Activated T-cell treated with anti-CD3 and anti-CD28 coated beads, Interleukin-2, amount 50 U/mL, for 72 hours (primary cell): ENCODE measurements at regions not wholly inside any gene's neighbourhood (a gene's known extent, or its start where the extent isn't known, plus 50 kb on each side); places are given as distances from the start of the nearest gene placed in this dataset.
A peak's percentile ranks its signal among the peaks of the same experiment; 100 is the strongest.

Source experiments
- ATAC-seq, 2 donors: fragments of 150-1000 bp; cut with Tn5 transposase; replicated peaks in 1 of 2; 2 replicates each; pipeline ENCODE4 v1.10.0; 2021; ENCODE audit warnings: moderate library complexity in 2 of 2, mild to moderate bottlenecking in 1 of 2
- DNase-seq, 2 donors: peaks; one replicate each; pipeline ENCODE4 v3.0.0; 2021 to 2022; ENCODE audit warnings: mixed read lengths in 1 of 2
- H3K27ac Mint-ChIP-seq: one replicate; pipeline ENCODE4 v1.8.0; 2022; ENCODE audit warnings: mild to moderate bottlenecking, moderate library complexity, mixed read lengths
- H3K27me3 Mint-ChIP-seq: one replicate; pipeline ENCODE4 v1.8.0; 2022; ENCODE audit warnings: low read depth, mixed read lengths
- H3K36me3 Mint-ChIP-seq, 2 donors: one replicate each; pipeline ENCODE4 v1.8.0; 2022; ENCODE audit warnings: mixed read lengths in 2 of 2, mild to moderate bottlenecking in 1 of 2; ENCODE audit not compliant: insufficient read depth in 2 of 2
- H3K4me1 Mint-ChIP-seq: one replicate; pipeline ENCODE4 v1.8.0; 2022; ENCODE audit warnings: low read depth, mixed read lengths
- H3K4me3 Mint-ChIP-seq, 2 donors: one replicate each; pipeline ENCODE4 v1.8.0; 2022; ENCODE audit warnings: mild to moderate bottlenecking in 2 of 2, mixed read lengths in 2 of 2, moderate library complexity in 2 of 2
- H3K9me3 Mint-ChIP-seq, 2 donors: one replicate each; pipeline ENCODE4 v1.8.0; 2022; ENCODE audit warnings: mixed read lengths in 2 of 2

DNA sequence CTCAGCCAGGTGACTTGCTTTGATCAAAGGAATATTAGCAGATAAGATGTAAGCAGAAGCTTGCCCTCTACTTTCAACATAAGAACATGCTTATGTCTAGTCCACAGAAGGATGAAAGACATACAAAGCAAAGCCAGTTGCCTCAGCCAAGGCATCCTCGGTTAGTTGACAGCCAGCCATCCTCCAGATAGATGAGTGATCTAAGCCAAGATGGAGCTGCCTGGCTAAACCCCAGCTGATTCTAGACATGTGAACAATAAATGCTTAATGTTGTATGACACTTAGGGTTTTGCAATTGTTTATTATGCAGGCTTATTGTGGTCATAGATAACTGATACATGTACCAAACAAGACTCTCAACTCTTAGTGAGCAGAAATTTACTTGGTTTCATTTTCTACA, 157.6 kb upstream of the TMTC2 start:
- Mint-ChIP-seq H3K36me3 (no peaks in the 10 kb centered on the region), H3K27ac (no peak overlapping the region), H3K9me3 (no peaks in the 10 kb centered on the region), H3K4me3 (no peak overlapping the region), H3K4me1 (no peaks in the 10 kb centered on the region), H3K27me3 (peaks cover 18% of the 10 kb centered on the region)
- ATAC-seq (no peak), DNase-seq (no peak)

DNA sequence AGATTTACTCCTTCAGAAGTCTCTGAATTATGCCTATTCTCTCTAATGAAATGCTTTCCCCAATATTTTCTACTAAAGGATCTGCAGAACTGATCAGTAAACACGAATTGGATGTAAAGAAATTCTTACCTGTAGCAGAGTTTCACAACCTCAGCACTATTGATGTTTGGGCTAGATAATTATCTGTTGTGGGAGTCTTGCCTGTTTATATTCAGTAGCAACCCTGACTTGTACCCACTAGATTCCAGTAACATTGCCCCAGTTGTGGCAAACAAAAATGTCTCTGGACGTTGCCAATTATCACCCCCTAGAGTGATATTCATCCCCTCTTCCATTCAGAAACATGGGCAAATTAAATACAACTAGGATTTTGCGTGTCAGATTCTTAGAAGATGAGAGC, 156.8 kb upstream of the TMTC2 start:
- H3K9me3 Mint-ChIP-seq: no peaks in the 10 kb centered on the region
- DNase-seq (no peak), ATAC-seq (no peak)
- peaks cover 10% of the 10 kb centered on the region for H3K27me3 Mint-ChIP-seq
- H3K36me3 Mint-ChIP-seq: no peaks in the 10 kb centered on the region
- no peak overlapping the region for H3K27ac Mint-ChIP-seq
- no peak overlapping the region for H3K4me3 Mint-ChIP-seq
- no peaks in the 10 kb centered on the region for H3K4me1 Mint-ChIP-seq

DNA sequence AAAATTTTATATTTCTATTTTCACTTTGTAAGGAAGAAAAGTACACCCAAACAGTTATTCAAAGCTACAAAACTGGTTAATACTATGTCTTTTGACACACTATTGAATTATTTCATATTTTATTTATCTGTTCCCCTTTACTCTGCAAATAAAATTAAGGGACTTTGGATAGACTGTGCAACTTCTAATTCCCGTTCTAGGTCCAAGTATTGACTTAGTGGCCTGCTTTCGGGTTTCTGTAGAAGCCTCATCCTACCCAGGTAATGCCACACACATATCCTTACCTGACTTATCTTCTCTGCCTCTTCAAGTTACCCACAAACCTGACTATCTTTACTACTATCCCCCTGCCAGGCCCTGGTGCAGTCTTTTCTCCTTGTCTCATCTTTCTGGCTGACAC, 156.3 kb upstream of the TMTC2 start:
- no peak for DNase-seq
- no peaks in the 10 kb centered on the region for H3K9me3 Mint-ChIP-seq
- H3K4me3 Mint-ChIP-seq: no peak overlapping the region
- ATAC-seq: no peak
- peaks cover 8% of the 10 kb centered on the region for H3K27me3 Mint-ChIP-seq
- H3K36me3 Mint-ChIP-seq: no peaks in the 10 kb centered on the region
- H3K4me1 Mint-ChIP-seq: no peaks in the 10 kb centered on the region
- no peak overlapping the region for H3K27ac Mint-ChIP-seq

DNA sequence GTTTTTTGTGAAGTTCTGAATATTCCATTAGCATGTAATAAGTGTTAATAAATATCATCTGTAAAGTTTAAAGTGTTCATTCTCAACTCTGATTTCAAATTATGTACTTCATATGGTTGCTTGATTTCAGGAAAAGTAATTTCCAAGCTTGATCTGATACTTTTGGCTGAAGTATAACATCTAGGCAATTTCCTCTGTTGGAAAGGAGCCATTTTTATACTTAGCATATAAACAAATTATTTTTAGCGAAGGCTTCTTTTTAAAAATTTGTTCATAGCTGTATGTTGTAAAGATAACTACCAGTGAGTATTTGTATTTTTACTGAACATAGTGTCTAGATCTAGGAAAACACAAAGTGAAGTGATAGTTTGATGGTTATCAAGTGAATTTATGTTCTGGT, 153.4 kb upstream of the TMTC2 start:
- no peak for ATAC-seq
- Mint-ChIP-seq H3K4me3 (no peak overlapping the region), H3K36me3 (no peaks in the 10 kb centered on the region), H3K4me1 (no peaks in the 10 kb centered on the region), H3K27ac (no peak overlapping the region), H3K9me3 (no peaks in the 10 kb centered on the region), H3K27me3 (no peaks in the 10 kb centered on the region)
- DNase-seq: no peak

DNA sequence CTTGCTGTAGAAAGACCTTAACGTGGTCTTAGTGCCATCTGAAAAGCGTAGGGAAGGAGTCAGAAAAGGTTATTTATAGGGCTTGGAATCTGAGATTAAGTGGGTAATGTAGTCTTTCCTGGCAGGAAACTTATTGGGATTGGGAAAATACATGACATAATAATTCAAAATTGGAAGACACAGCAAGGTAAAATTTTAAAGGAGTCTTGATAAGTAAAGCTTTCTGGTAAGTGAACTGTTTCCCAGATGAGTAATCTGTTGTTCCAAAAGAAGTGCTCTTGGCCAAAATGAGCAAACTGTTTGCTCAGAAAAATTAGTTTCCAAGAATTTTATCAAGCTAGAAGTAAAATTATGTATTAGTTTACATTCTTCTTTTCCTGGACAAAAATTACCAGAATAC, 149.3 kb upstream of the TMTC2 start:
- ATAC-seq: no peak
- Mint-ChIP-seq H3K27ac (no peak overlapping the region), H3K4me1 (no peaks in the 10 kb centered on the region), H3K9me3 (peaks cover 4 to 6% of the 10 kb centered on the region in 2 donors), H3K27me3 (no peaks in the 10 kb centered on the region), H3K36me3 (peaks cover 1 to 2% of the 10 kb centered on the region in 2 donors), H3K4me3 (no peak overlapping the region)
- no peak for DNase-seq

DNA sequence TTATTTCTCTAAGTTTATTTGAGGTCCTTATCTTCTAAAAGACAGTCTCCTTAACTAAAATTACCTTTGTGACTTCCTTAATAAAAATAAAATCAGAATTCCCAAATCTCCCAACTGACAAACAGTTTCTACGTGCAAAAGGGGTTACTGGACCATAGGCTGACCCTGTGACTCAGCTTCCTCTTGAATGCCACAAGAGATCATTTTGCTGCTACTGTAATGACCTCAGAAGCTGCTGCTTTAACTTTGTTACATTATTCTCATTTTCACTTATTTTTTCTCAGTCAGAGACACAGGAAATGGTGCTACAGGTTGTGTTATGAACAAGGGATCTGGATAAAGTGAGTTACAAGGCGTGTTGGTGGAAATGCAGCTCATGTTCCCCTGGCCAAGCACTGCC, 132.2 kb upstream of the TMTC2 start:
- Mint-ChIP-seq H3K4me1 (no peaks in the 10 kb centered on the region), H3K27me3 (no peaks in the 10 kb centered on the region), H3K4me3 (no peak overlapping the region), H3K36me3 (peaks cover 4% of the 10 kb centered on the region in 2 donors), H3K9me3 (peaks cover 5 to 11% of the 10 kb centered on the region in 2 donors), H3K27ac (no peak overlapping the region)
- DNase-seq (no peak), ATAC-seq (no peak)

DNA sequence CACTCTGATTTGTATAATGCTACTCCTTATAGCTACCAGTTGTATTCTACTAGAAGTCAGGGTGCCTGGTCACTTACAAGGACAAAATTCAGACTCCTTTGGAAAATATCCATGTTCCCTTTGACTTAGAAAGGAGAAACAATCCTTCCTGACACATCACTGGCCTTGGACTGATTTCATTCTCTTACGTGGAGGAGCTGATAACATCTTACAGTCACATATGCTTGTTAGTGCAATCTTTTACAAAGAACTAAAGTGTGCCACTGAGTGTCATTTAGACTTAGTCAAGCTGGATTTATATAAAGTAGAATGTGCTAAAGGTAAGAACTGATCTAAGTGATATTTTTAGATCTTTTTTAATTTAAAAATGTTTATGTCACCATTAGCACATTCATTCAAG, 131.0 kb upstream of the TMTC2 start:
- ATAC-seq (no peak), DNase-seq (no peak)
- H3K9me3 Mint-ChIP-seq: peaks cover 2 to 8% of the 10 kb centered on the region in 2 donors
- no peaks in the 10 kb centered on the region for H3K4me1 Mint-ChIP-seq
- no peaks in the 10 kb centered on the region for H3K27me3 Mint-ChIP-seq
- H3K4me3 Mint-ChIP-seq: no peak overlapping the region
- no peak overlapping the region for H3K27ac Mint-ChIP-seq
- no peaks in the 10 kb centered on the region for H3K36me3 Mint-ChIP-seq

DNA sequence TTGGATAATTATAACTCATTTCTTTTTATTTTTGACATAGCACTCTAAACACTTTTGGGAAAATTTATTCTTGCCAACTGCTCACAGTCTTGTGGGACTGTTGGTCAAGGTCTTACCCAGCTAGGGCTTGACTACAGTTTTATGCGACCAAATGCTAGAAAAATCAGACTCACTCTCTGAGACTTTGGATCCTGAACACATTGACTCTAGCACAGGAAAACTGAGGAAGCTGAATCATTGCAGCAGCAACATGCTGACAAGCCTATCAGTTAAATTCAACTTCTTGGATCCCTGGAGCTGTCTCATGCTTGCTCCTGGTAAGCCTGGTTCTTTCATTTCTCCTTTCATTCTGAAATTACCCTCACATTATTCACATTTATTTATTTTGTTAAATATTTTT, 120.7 kb upstream of the TMTC2 start:
- ATAC-seq: no peak
- Mint-ChIP-seq H3K27ac (no peak overlapping the region), H3K36me3 (no peaks in the 10 kb centered on the region), H3K27me3 (no peaks in the 10 kb centered on the region), H3K9me3 (peaks cover 0 to 2% of the 10 kb centered on the region in 2 donors), H3K4me1 (no peaks in the 10 kb centered on the region), H3K4me3 (no peak overlapping the region)
- no peak for DNase-seq

DNA sequence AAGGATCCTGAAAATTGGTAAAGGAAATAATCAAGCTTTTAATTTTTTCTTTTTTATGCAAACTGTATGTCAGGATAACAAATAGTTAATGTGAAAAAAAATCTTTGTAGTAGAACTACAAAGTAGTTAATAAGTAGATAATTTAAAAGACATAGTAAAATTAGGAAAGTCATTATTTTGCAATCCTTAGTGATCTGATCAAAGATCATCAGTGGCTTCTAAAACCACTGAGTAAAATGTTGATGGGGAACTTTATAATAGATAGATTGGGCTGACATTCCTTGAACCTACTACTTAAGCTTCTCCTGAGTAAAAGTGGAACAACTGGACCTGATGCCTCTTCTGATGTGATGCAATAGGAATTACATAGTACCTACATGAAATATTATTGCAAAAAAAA, 119.0 kb upstream of the TMTC2 start:
- ATAC-seq (no peak), DNase-seq (no peak)
- Mint-ChIP-seq H3K9me3 (peaks cover 0 to 2% of the 10 kb centered on the region in 2 donors), H3K4me1 (no peaks in the 10 kb centered on the region), H3K36me3 (no peaks in the 10 kb centered on the region), H3K27ac (no peak overlapping the region), H3K27me3 (no peaks in the 10 kb centered on the region), H3K4me3 (no peak overlapping the region)

DNA sequence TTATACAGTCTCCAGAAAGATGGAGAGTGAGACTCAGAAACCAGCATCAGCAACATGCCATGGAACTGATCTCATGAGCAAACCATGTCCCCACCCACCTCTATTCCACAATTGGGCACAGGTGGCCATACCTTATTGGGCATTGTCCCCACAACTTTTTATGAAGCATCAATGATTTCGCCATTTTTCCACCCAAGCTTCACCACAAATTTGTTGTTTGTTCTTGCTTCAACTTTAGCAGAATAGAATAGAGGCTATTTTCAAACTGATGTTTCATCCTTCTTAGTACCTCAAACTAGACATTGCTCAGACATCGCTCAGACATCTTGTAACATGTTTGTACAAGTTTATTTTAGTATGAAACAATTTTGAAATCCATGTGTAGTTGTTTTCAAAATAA, 112.5 kb upstream of the TMTC2 start:
- ATAC-seq (no peak), DNase-seq (no peak)
- Mint-ChIP-seq H3K27ac (no peak overlapping the region), H3K4me1 (no peaks in the 10 kb centered on the region), H3K36me3 (no peaks in the 10 kb centered on the region), H3K27me3 (no peaks in the 10 kb centered on the region), H3K4me3 (no peak overlapping the region), H3K9me3 (no peaks in the 10 kb centered on the region)

DNA sequence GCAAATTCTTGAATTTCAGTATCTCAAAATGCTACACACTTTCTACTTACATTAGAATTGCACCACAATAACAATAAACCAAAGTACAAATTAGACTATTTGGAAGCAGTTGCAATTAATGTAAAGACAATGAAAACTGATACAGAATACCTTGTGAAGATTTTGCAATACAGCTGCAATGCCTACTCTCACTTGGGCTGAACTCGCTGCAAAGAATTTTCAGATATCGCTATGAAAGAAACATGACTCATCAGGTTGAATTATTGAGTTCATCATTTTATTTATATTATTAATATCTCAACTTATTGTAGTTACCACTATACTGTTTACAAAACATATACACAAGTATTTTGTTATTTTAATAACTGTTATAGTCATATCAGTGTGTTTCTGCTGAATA, 108.0 kb upstream of the TMTC2 start:
- no peaks in the 10 kb centered on the region for H3K27me3 Mint-ChIP-seq
- no peaks in the 10 kb centered on the region for H3K36me3 Mint-ChIP-seq
- no peaks in the 10 kb centered on the region for H3K4me1 Mint-ChIP-seq
- no peak overlapping the region for H3K27ac Mint-ChIP-seq
- DNase-seq (no peak), ATAC-seq (no peak)
- H3K9me3 Mint-ChIP-seq: no peaks in the 10 kb centered on the region
- no peak overlapping the region for H3K4me3 Mint-ChIP-seq

DNA sequence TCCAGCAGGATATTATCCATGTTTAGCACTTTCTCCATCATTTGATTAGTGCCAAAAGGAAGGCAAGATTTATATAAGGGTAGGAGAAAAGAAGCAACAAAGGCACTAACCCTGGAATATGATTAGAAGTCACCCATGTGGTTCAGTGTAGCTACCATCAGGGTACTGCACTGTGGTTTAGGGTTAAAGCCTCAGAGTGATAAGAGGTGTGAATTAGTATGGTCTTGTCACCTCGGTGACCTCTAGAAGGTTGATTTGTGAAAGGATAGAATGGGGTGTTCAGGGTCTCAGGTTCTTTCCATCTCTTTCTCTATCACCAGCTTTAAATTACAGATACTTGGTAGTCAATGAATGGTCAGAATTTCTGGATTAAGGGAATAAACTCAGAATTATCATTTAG, 103.0 kb upstream of the TMTC2 start:
- Mint-ChIP-seq H3K27ac (no peak overlapping the region), H3K27me3 (no peaks in the 10 kb centered on the region), H3K4me1 (no peaks in the 10 kb centered on the region), H3K36me3 (peaks cover 4% of the 10 kb centered on the region in 2 donors), H3K9me3 (peaks cover 10 to 14% of the 10 kb centered on the region in 2 donors), H3K4me3 (no peak overlapping the region)
- DNase-seq: no peak
- ATAC-seq: no peak

DNA sequence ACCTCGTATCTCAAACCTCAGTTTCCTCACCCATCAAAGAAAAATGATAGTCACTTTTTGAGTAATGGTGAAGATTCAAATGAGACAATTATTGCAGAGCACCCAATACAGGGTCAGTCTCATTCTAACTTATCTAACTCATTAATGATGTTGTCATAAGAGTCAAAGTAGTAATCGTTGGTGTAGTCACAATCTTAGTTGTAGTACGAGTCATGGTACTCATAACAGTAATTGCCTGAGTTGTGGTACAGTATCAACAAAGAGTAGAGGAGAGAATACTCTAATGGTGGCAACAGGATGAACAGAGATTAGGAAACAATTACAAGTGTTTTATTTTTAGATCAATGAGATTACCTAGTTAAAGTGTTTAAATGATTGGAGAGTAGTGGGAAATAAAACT, 93.6 kb upstream of the TMTC2 start:
- Mint-ChIP-seq H3K4me3 (no peak overlapping the region), H3K9me3 (peaks cover 6 to 10% of the 10 kb centered on the region in 2 donors), H3K27me3 (no peaks in the 10 kb centered on the region), H3K27ac (no peak overlapping the region), H3K4me1 (no peaks in the 10 kb centered on the region), H3K36me3 (peaks cover 0 to 1% of the 10 kb centered on the region in 2 donors)
- peak in 1 of 2 donors; percentile 47 for ATAC-seq
- DNase-seq: no peak

DNA sequence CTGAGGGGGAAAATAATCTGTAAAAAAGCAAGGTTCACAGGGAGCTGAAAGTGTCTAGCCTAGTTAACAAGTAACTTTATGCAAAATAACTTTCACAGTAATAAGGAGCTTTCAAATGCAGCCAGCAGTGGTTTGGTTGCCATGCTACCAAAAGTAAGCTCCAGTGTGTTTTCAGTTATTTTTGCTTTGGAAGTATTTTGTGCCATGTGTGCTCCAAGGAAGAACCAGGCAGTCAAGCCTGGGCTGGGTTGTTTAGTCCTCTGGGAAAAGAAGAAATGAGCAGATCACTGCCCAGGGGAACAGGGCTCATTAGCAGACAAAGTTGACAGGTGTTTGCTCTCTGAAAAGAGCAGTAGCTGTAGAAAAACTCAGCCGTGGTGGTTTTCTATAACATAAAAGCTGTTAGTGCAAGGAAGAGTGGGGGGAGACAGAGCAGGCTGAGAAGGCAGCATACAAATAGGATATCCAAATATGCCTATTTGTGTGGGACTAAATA, 92.8 kb upstream of the TMTC2 start:
- Mint-ChIP-seq H3K36me3 (no peaks in the 10 kb centered on the region), H3K9me3 (peaks cover 6 to 7% of the 10 kb centered on the region in 2 donors), H3K4me3 (no peak overlapping the region), H3K4me1 (no peaks in the 10 kb centered on the region), H3K27me3 (no peaks in the 10 kb centered on the region), H3K27ac (no peak overlapping the region)
- no peak for ATAC-seq
- DNase-seq: no peak
